K562 (cell line): ENCODE measurements at regions not wholly inside any gene's neighbourhood (a gene's known extent, or its start where the extent isn't known, plus 50 kb on each side); places are given as distances from the start of the nearest gene placed in this dataset.

Source experiments
- ATAC-seq: fragments of 200-7000 bp; cut with Tn5 transposase; 3 replicates; pipeline ENCODE4 v1.9.1; 2020; ENCODE audit warnings: moderate library complexity
- BruUV-seq: library from RNA; stranded (reverse); fragments of 400-500 nt; replicated peaks from 2 replicates; lab custom pipeline; 2021; lab: Mats Ljungman, UMichigan
- CTCF ChIA-PET: fragments of 300-600 bp; formaldehyde crosslinking; extraction: SDS; loops from one replicate; lab custom pipeline; 2021; ENCODE audit warnings: low intra/inter-chr PET ratio; lab: Yijun Ruan, JAX
- POLR2A ChIA-PET: fragments of 300-600, 350-650 bp; sonication (Branson Sonifier 250); formaldehyde crosslinking; extraction: SDS; loops from one replicate; lab custom pipeline; 2021; ENCODE audit warnings: antibody characterized with exemption, inconsistent platforms; lab: Yijun Ruan, JAX
- DNase-seq, 4 experiments: peaks; one replicate each; pipeline versions ENCODE4 v3.0.0 to v3.0.0-alpha.2; 2011 to 2018; ENCODE audit warnings: low spot score in 3 of 4, mixed read lengths in 3 of 4; ENCODE audit errors: extremely low read depth in 1 of 4
- FAIRE-seq: peaks from 2 replicates; lab custom pipeline; 2011; peaks lifted over from hg19 to GRCh38; lab: Jason Lieb, UNC
- H2AFZ ChIP-seq: 2 replicates; pipeline ENCODE4 v1.6.0; 2011; ENCODE audit warnings: low read depth, low read length, control low read depth, inconsistent platforms
- H3K27ac ChIP-seq: fragments of 200-600 bp; 3 replicates; pipeline ENCODE4 v1.8.0; 2011; ENCODE audit warnings: low read depth, mild to moderate bottlenecking, control low read depth, inconsistent platforms, low read length, moderate library complexity, mixed read lengths; ENCODE audit errors: extremely low read depth
- H3K27me3 ChIP-seq, 2 experiments: fragments of 300-600 bp in 1 of 2; 2 replicates in 1 of 2; 3 replicates in 1 of 2; pipeline versions ENCODE4 v1.6.0 to v1.8.0; 2011; ENCODE audit warnings: inconsistent platforms in 2 of 2, low read length in 2 of 2, mild to moderate bottlenecking in 1 of 2, mixed read lengths in 1 of 2, moderate library complexity in 1 of 2; ENCODE audit not compliant: control insufficient read depth in 2 of 2, insufficient read depth in 2 of 2
- H3K36me3 ChIP-seq: fragments of 300-600 bp; 3 replicates; pipeline ENCODE4 v1.8.0; 2011; ENCODE audit warnings: mild to moderate bottlenecking, low read length, inconsistent platforms; ENCODE audit not compliant: control insufficient read depth, insufficient read depth
- H3K4me1 ChIP-seq, 2 experiments: fragments of 200-600 bp in 1 of 2; replicated peaks in 1 of 2; 2 replicates in 1 of 2; 3 replicates in 1 of 2; pipeline versions ENCODE4 v1.5.1 to v1.8.0; 2011; ENCODE audit warnings: inconsistent platforms in 2 of 2, low read length in 2 of 2, mild to moderate bottlenecking in 1 of 2, mixed read lengths in 1 of 2, moderate library complexity in 1 of 2; ENCODE audit not compliant: control insufficient read depth in 2 of 2, insufficient read depth in 2 of 2
- H3K4me2 ChIP-seq: 2 replicates; pipeline ENCODE4 v1.6.1; 2011; ENCODE audit warnings: low read length, control low read depth, inconsistent platforms, mixed read lengths; ENCODE audit not compliant: insufficient read depth
- H3K4me3 ChIP-seq: fragments of 200-600 bp; sonication (generic), shearing (Covaris generic); 2 replicates; pipeline ENCODE4 v1.5.1; 2016; ENCODE audit warnings: control low read depth, inconsistent platforms
- H3K79me2 ChIP-seq: fragments of 200-600 bp; 3 replicates; pipeline ENCODE4 v1.8.0; 2011; ENCODE audit warnings: low read length, inconsistent platforms; ENCODE audit not compliant: control insufficient read depth, insufficient read depth
- H3K9ac ChIP-seq, 2 experiments: 2 replicates each; pipeline versions ENCODE4 v1.6.0 to v1.6.1; 2011; ENCODE audit warnings: low read depth in 2 of 2, low read length in 2 of 2, control low read depth in 1 of 2, inconsistent platforms in 1 of 2, mild to moderate bottlenecking in 1 of 2, mixed read lengths in 1 of 2; ENCODE audit not compliant: insufficient read depth in 1 of 2
- H3K9me1 ChIP-seq: one replicate; pipeline ENCODE4 v1.6.0; 2011; ENCODE audit warnings: inconsistent platforms, mild to moderate bottlenecking, low read length, moderate library complexity; ENCODE audit not compliant: control insufficient read depth, insufficient read depth
- H3K9me3 ChIP-seq: replicated peaks from 2 replicates; pipeline ENCODE4 v1.5.1; 2011; ENCODE audit warnings: low read depth, low read length, inconsistent platforms; ENCODE audit not compliant: control insufficient read depth, insufficient read depth
- H4K20me1 ChIP-seq: replicated peaks from 2 replicates; pipeline ENCODE4 v1.6.1; 2011; ENCODE audit warnings: low read length, inconsistent platforms, mixed read lengths; ENCODE audit not compliant: control insufficient read depth, insufficient read depth
- CEBPG ChIP-seq, 3 experiments: fragments of 200-800 bp in 1 of 3; sonication (Bioruptor generic) in 1 of 3; sonication (generic) in 1 of 3; formaldehyde crosslinking in 1 of 3; IDR thresholded peaks in 2 of 3; conservative IDR thresholded peaks in 1 of 3; 2 replicates each; pipeline versions ENCODE4 v1.6.1 to v1.8.0; 2016 to 2022; ENCODE audit warnings: missing compliant biosample characterization in 2 of 3, missing genetic modification characterization in 2 of 3, mild to moderate bottlenecking in 1 of 3, missing genetic modification reagents in 1 of 3
- MBD1 ChIP-seq: fragments of 250-450 bp; sonication (Bioruptor Pico); IDR thresholded peaks from 2 replicates; pipeline ENCODE4 v1.8.0; 2022; ENCODE audit warnings: inconsistent platforms
- PHF21A ChIP-seq: fragments of 450-650 bp; IDR thresholded peaks from 2 replicates; pipeline ENCODE4 v1.6.1; 2017; ENCODE audit warnings: low read depth, borderline replicate concordance
- ZBTB9 ChIP-seq: fragments of 450-650 bp; formaldehyde crosslinking; IDR thresholded peaks from 2 replicates; pipeline ENCODE4 v1.4.0; 2020; ENCODE audit warnings: mild to moderate bottlenecking, moderate library complexity
- ZNF184 ChIP-seq: sonication (generic); formaldehyde crosslinking; IDR thresholded peaks from 2 replicates; pipeline ENCODE4 v1.5.0; 2020; ENCODE audit warnings: missing genetic modification reagents
- WGBS: fragments of 100-300 bp; shearing (Covaris generic); methylation state at CpG from one replicate; pipeline ENCODE4 v1.1.6; 2016; ENCODE audit warnings: low coverage, mixed read lengths; ENCODE audit not compliant: insufficient coverage; ENCODE audit errors: missing lambda C conversion rate; 5-methylcytosine and 5-hydroxymethylcytosine counted together
- in situ Hi-C: fragments of 300-500 bp; cut with MboI; formaldehyde crosslinking; loops from 4 replicates; pipeline ENCODE4 v1.15.0; 2018; ENCODE audit warnings: inconsistent platforms, mixed read lengths
- intact Hi-C: fragments of 100-400 bp; cut with micrococcal nuclease; formaldehyde crosslinking; loops from 2 replicates; pipeline ENCODE4 v1.14.2; 2022
- TF ChIP-seq, protein P1 (sequence below): fragments of 200-600 bp; sonication (generic); IDR thresholded peaks from one replicate; pipeline ENCODE4 v1.6.1; 2012; ENCODE audit warnings: mild to moderate bottlenecking, low read depth, low read length, inconsistent platforms

DNA sequence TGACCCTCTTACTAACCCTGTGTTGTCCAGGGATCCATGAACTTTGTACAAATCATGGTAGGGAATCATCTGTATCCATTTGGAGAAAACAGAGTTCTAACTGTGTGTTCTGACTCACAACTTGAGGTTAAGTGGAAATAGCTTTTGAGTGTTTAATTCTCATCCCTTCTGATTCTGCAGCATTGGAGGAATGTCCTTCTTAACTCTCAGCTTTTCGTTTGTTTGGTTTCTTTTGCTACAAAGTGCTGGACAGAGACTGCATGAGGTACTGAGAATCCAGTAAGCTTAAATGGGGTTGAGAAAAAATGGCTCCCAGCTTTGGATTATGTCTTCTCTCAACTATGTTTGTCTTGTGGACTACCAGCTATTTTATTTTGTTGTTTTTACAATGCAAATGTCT, 352.1 kb upstream of the KIF2B start:
- POLR2A ChIA-PET = no interaction called here
- Histone ChIP-seq H3K36me3 (no peaks in the 10 kb centered on the region), H3K9me3 (no peaks in the 10 kb centered on the region; the same call in 1 of the 2 replicates), H3K79me2 (no peaks in the 10 kb centered on the region), H3K27me3 (no peaks in the 10 kb centered on the region), H3K9me1 (no peaks in the 10 kb centered on the region), H3K4me1 (no peaks in the 10 kb centered on the region), H3K9ac (no peak overlapping the region), H2AFZ (no peak overlapping the region), H3K4me3 (no peak overlapping the region), H4K20me1 (no peaks in the 10 kb centered on the region), H3K27ac (no peak overlapping the region), H3K4me2 (no peak overlapping the region)
- no peak for FAIRE-seq
- no peak for DNase-seq
- CTCF ChIA-PET = no interaction called here
- ATAC-seq = no peak
- in situ Hi-C loops (no loop called here), intact Hi-C loops (no loop called here)
- BruUV-seq = no TSS peak
- WGBS = 0% methylated on average over 1 of the region's 1 CpG
- TF ChIP-seq ZBTB9 (CRISPR knock-in tag) (no peak), PHF21A (no peak), CEBPG (CRISPR knock-in tag; IDR thresholded peaks at IDR 0.05) (no peak), CEBPG (tag; conservative IDR thresholded peaks at IDR 0.05 in 1 of 2, IDR thresholded peaks at IDR 0.05 in 1 of 2) (no peak), ZNF184 (CRISPR knock-in tag) (no peak), MBD1 (CRISPR knock-in tag) (no peak)
- TF ChIP-seq, protein P1, sequence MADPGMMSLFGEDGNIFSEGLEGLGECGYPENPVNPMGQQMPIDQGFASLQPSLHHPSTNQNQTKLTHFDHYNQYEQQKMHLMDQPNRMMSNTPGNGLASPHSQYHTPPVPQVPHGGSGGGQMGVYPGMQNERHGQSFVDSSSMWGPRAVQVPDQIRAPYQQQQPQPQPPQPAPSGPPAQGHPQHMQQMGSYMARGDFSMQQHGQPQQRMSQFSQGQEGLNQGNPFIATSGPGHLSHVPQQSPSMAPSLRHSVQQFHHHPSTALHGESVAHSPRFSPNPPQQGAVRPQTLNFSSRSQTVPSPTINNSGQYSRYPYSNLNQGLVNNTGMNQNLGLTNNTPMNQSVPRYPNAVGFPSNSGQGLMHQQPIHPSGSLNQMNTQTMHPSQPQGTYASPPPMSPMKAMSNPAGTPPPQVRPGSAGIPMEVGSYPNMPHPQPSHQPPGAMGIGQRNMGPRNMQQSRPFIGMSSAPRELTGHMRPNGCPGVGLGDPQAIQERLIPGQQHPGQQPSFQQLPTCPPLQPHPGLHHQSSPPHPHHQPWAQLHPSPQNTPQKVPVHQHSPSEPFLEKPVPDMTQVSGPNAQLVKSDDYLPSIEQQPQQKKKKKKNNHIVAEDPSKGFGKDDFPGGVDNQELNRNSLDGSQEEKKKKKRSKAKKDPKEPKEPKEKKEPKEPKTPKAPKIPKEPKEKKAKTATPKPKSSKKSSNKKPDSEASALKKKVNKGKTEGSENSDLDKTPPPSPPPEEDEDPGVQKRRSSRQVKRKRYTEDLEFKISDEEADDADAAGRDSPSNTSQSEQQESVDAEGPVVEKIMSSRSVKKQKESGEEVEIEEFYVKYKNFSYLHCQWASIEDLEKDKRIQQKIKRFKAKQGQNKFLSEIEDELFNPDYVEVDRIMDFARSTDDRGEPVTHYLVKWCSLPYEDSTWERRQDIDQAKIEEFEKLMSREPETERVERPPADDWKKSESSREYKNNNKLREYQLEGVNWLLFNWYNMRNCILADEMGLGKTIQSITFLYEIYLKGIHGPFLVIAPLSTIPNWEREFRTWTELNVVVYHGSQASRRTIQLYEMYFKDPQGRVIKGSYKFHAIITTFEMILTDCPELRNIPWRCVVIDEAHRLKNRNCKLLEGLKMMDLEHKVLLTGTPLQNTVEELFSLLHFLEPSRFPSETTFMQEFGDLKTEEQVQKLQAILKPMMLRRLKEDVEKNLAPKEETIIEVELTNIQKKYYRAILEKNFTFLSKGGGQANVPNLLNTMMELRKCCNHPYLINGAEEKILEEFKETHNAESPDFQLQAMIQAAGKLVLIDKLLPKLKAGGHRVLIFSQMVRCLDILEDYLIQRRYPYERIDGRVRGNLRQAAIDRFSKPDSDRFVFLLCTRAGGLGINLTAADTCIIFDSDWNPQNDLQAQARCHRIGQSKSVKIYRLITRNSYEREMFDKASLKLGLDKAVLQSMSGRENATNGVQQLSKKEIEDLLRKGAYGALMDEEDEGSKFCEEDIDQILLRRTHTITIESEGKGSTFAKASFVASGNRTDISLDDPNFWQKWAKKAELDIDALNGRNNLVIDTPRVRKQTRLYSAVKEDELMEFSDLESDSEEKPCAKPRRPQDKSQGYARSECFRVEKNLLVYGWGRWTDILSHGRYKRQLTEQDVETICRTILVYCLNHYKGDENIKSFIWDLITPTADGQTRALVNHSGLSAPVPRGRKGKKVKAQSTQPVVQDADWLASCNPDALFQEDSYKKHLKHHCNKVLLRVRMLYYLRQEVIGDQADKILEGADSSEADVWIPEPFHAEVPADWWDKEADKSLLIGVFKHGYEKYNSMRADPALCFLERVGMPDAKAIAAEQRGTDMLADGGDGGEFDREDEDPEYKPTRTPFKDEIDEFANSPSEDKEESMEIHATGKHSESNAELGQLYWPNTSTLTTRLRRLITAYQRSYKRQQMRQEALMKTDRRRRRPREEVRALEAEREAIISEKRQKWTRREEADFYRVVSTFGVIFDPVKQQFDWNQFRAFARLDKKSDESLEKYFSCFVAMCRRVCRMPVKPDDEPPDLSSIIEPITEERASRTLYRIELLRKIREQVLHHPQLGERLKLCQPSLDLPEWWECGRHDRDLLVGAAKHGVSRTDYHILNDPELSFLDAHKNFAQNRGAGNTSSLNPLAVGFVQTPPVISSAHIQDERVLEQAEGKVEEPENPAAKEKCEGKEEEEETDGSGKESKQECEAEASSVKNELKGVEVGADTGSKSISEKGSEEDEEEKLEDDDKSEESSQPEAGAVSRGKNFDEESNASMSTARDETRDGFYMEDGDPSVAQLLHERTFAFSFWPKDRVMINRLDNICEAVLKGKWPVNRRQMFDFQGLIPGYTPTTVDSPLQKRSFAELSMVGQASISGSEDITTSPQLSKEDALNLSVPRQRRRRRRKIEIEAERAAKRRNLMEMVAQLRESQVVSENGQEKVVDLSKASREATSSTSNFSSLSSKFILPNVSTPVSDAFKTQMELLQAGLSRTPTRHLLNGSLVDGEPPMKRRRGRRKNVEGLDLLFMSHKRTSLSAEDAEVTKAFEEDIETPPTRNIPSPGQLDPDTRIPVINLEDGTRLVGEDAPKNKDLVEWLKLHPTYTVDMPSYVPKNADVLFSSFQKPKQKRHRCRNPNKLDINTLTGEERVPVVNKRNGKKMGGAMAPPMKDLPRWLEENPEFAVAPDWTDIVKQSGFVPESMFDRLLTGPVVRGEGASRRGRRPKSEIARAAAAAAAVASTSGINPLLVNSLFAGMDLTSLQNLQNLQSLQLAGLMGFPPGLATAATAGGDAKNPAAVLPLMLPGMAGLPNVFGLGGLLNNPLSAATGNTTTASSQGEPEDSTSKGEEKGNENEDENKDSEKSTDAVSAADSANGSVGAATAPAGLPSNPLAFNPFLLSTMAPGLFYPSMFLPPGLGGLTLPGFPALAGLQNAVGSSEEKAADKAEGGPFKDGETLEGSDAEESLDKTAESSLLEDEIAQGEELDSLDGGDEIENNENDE = no peak
